Duodenal mucosa (tissue), 2 donors: ENCODE measurements at regions not wholly inside any gene's neighbourhood (a gene's known extent, or its start where the extent isn't known, plus 50 kb on each side); places are given as distances from the start of the nearest gene placed in this dataset.
"Not testable (repeated sequence)": the region's sequence is repeated elsewhere in the genome, so short reads cannot be mapped to it uniquely, and the experiment has no call there.

ENCODE experiments used
- H3K27ac ChIP-seq: one replicate; pipeline ENCODE4 v1.7.0; 2013; ENCODE audit warnings: low read depth, low read length
- H3K27me3 ChIP-seq, 2 donors: one replicate each; pipeline ENCODE4 v1.7.0; 2013; ENCODE audit warnings: low read length in 2 of 2, control low read depth in 1 of 2; ENCODE audit not compliant: insufficient read depth in 2 of 2, control insufficient read depth in 1 of 2
- H3K36me3 ChIP-seq, 2 donors: one replicate each; pipeline ENCODE4 v1.7.0; 2013; ENCODE audit warnings: low read length in 2 of 2, control low read depth in 1 of 2; ENCODE audit not compliant: insufficient read depth in 2 of 2, control insufficient read depth in 1 of 2
- H3K4me1 ChIP-seq, 2 donors: one replicate each; pipeline ENCODE4 v1.7.0; 2013; ENCODE audit warnings: low read length in 2 of 2, control low read depth in 1 of 2; ENCODE audit not compliant: insufficient read depth in 2 of 2, control insufficient read depth in 1 of 2
- H3K4me3 ChIP-seq, 2 donors: one replicate each; pipeline ENCODE4 v1.7.0; 2013; ENCODE audit warnings: low read length in 2 of 2, low read depth in 1 of 2
- H3K9ac ChIP-seq, 2 donors: one replicate each; pipeline ENCODE4 v1.7.0; 2013; ENCODE audit warnings: low read length in 2 of 2, low read depth in 1 of 2
- H3K9me3 ChIP-seq, 2 donors: one replicate each; pipeline ENCODE4 v1.7.0; 2013; ENCODE audit warnings: low read length in 2 of 2, control low read depth in 1 of 2; ENCODE audit not compliant: control insufficient read depth in 1 of 2

DNA sequence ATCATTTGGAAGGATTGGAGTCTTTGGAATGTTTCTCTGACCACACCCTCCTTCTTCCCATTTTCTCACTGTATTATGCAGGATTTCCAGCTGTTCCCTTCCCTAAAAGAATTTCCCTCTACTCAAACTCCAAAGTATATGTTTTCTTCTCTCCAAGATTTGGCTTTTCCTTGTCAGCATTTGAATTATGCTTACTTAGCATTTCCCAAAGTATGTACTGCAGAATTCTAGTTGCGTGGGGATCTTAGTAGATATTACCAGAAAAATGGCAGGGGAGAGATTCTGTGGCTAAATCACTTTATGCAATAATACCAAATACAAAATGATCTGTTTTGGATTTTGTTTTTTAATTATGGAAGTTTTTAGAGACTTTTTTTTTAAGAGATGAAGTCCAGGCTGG is 142.3 kb downstream of the OR4C45 start:
- H3K9me3 ChIP-seq, result peaks cover 3 to 6% of the 10 kb centered on the region in 2 donors
- no peaks in the 10 kb centered on the region for H3K36me3 ChIP-seq
- no peaks in the 10 kb centered on the region for H3K27me3 ChIP-seq
- H3K27ac ChIP-seq, result no peak overlapping the region
- no peak overlapping the region for H3K4me3 ChIP-seq
- H3K4me1 ChIP-seq, result no peaks in the 10 kb centered on the region
- no peak overlapping the region for H3K9ac ChIP-seq

DNA sequence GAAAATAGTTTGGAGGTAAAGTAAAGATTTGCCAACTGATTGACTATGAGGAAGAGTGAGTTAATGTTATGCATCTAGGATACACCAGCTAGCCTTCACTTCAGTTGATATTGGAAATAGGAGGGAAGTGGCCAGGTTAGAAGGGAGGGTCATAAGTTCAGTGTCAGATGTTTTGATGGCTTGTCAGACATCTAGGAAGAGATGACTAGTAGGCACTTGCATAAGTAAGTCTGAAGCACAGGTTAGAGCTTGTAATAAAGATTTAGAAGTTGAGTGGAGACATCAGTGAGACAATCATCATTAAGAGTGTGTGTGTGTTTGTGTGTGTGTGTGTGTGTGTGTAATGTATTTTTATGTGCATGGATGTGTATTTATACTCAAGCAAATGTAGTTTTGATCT is 146.1 kb downstream of the OR4C45 start:
- Histone ChIP-seq H3K4me1 (no peaks in the 10 kb centered on the region), H3K4me3 (no peak overlapping the region), H3K36me3 (no peaks in the 10 kb centered on the region), H3K9me3 (peaks cover 0 to 2% of the 10 kb centered on the region in 2 donors), H3K9ac (no peak overlapping the region), H3K27ac (no peak overlapping the region), H3K27me3 (no peaks in the 10 kb centered on the region)

DNA sequence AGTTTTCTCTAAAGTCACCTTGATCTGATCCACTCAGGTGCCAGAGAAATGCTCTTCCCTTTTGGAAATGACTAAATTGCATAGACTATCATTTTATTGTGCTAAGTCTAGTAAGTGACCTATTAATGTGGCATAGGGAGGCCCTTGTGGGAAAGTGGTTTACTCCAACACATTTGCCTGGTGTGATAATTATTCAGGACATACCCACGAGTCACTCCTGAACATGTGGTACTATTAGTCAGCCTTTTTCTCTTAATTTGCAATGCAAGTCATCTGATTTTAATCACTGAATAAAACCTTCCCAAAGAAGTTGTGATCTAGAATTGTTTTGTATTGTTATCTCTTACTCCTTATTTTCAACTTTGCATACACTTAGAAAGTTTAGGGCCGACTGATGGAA is 148.7 kb downstream of the OR4C45 start:
- Histone ChIP-seq H3K27ac (no peak overlapping the region), H3K27me3 (no peaks in the 10 kb centered on the region), H3K36me3 (no peaks in the 10 kb centered on the region), H3K4me1 (no peaks in the 10 kb centered on the region), H3K4me3 (no peak overlapping the region), H3K9ac (no peak overlapping the region), H3K9me3 (peaks cover 0 to 2% of the 10 kb centered on the region in 2 donors)

DNA sequence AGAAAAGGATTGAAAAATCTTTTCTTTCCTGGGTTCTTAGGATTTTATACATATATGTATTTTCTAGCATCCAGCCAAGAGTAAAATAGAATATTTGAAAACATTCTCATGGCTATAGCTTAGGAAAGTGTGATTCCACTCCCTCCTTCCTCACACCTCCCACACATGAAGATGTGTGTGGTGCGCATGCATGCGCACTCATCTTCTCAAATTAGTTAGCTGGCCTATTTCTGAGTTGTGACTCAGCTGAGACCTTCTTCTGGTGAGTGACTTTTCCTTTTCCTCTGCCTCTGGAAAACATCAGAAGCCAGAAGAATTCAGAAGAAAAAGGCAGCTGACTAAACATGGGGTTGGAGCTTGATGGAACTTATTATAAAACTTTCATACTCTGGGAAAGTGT is 149.8 kb downstream of the OR4C45 start:
- Histone ChIP-seq H3K36me3 (no peaks in the 10 kb centered on the region), H3K27me3 (no peaks in the 10 kb centered on the region), H3K9me3 (peaks cover 0 to 2% of the 10 kb centered on the region in 2 donors), H3K9ac (no peak overlapping the region), H3K4me1 (no peaks in the 10 kb centered on the region), H3K4me3 (no peak overlapping the region), H3K27ac (no peak overlapping the region)

DNA sequence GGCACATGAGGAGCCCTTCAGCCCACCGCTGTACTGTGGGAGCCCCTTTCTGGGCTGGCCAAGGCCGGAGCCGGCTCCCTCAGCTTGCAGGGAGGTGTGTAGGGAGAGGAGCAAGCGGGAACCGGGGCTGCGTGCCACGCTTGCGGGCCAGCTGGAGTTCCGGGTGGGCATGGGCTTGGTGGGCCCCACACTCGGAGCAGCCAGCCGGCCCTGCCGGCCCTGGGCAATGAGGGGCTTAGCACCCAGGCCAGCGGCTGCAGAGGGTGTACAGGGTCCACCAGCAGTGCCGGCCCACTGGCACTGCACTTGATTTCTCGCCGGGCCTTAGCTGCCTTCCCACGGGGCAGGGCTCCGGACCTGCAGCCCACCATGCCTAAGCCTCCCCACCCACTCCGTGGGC is 150.5 kb downstream of the OR4C45 start:
- not testable (repeated sequence) for H3K4me3 ChIP-seq, H3K27ac ChIP-seq, H3K4me1 ChIP-seq, H3K36me3 ChIP-seq, H3K27me3 ChIP-seq, H3K9ac ChIP-seq, H3K9me3 ChIP-seq

DNA sequence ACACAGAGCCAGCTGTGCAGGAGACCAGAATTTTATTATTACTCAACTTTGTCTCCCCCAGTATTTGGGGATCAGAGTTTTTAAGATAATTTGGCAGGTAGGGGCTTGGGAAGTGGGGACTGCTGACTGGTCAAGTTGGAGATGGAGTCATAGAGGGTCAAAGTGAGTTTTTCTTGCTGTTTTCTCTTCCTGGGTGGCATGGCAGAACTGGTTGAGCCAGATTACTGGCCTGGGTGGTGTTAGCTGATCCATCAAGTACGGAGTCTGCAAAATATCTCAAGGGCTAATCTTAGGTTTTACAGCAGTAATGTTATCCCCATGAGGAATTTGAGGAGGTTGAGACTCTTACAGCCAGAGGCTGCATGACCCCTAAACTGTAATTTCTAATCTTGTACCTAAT is 153.5 kb downstream of the OR4C45 start:
- no peak overlapping the region for H3K4me3 ChIP-seq
- no peaks in the 10 kb centered on the region for H3K27me3 ChIP-seq
- H3K27ac ChIP-seq, result no peak overlapping the region
- H3K4me1 ChIP-seq, result no peaks in the 10 kb centered on the region
- peaks cover 0 to 4% of the 10 kb centered on the region in 2 donors for H3K9me3 ChIP-seq
- no peaks in the 10 kb centered on the region for H3K36me3 ChIP-seq
- H3K9ac ChIP-seq, result no peak overlapping the region

DNA sequence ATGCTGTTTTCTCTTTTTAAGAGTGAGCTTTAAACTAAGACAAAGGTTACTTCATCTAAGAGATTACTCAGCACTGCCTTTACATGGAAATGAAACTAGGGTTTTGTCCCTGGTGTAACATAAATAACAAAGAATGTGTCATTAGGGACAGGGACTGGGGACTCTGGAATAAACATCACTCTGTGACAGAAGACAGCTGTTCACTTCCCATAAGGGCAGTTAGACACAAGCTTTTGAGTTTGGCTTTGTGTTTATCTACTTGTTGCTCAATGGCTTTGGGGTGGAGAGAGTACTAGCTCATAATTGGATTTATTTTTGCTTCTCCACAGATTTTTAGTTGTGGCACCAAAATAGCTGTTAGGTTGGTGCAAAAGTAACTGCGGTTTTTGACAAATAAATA is 154.5 kb downstream of the OR4C45 start:
- Histone ChIP-seq H3K4me3 (no peak overlapping the region), H3K9me3 (peaks cover 0 to 4% of the 10 kb centered on the region in 2 donors), H3K27me3 (no peaks in the 10 kb centered on the region), H3K27ac (no peak overlapping the region), H3K4me1 (no peaks in the 10 kb centered on the region), H3K36me3 (no peaks in the 10 kb centered on the region), H3K9ac (no peak overlapping the region)

DNA sequence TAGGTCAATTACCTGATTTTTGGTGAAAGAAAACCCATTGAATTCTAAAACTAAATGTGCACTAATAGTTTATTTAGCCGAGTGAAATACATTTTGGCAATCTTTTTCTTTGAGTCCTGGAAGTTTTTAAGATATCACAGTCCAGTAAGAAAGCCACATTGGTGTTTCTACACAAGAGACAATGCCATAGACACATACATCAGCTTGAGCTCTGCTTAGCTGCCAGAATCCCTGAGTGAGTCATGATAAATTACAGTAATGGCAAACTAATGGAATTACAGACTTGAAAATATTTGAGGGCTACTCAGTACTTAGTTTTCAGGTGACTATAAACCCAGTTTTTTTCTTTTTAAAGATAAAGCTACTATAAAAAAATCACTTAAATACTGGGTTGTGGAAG is 155.4 kb downstream of the OR4C45 start:
- Histone ChIP-seq H3K4me1 (no peaks in the 10 kb centered on the region), H3K9me3 (peaks cover 0 to 9% of the 10 kb centered on the region in 2 donors), H3K27me3 (no peaks in the 10 kb centered on the region), H3K36me3 (no peaks in the 10 kb centered on the region), H3K9ac (no peak overlapping the region), H3K27ac (no peak overlapping the region), H3K4me3 (no peak overlapping the region)

DNA sequence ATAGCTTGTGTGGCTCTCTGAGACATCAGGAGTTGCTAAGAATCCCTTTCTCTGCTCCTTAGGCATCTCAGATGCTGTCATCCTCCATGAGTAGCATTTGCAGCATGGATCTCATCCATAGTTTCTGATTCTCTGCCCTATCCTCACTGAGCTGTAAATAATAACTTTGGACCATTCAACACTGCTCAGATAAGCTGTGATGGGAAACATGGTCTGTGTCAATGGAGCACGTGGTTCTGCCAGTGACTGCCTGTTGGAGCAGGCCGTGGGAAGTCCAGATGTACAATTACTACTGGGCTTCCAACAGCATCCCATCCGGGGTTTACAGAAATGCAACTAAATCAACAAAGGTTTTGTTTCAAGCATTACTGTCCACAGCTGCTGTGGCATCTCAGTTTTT is 160.1 kb downstream of the OR4C45 start:
- Histone ChIP-seq H3K9ac (no peak overlapping the region), H3K4me1 (no peaks in the 10 kb centered on the region), H3K27me3 (no peaks in the 10 kb centered on the region), H3K36me3 (no peaks in the 10 kb centered on the region), H3K4me3 (no peak overlapping the region), H3K9me3 (peaks cover 0 to 9% of the 10 kb centered on the region in 2 donors), H3K27ac (no peak overlapping the region)

DNA sequence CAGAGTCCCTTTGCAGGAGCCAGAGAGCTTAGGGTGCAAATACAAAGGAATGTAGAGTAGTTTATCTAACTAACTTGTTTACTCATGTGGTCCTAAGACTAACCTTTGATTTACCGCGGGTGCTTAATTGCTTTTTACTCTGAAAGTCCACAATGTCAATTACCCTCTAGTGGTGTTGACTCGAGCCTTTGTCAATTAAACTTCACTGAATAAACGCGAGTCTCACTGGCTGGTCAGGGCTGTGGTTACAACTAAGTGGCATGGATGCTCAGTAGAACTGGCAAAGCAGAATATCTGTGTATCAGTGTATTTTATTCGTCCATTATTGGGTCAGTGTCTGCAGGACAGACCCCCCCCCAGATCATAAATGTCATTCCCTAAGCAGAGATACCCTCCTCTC is 181.7 kb downstream of the OR4C45 start:
- Histone ChIP-seq H3K36me3 (no peaks in the 10 kb centered on the region), H3K4me3 (no peak overlapping the region), H3K9ac (no peak overlapping the region), H3K27ac (no peak overlapping the region), H3K27me3 (no peaks in the 10 kb centered on the region), H3K4me1 (no peaks in the 10 kb centered on the region), H3K9me3 (peaks cover 15 to 24% of the 10 kb centered on the region in 2 donors)

DNA sequence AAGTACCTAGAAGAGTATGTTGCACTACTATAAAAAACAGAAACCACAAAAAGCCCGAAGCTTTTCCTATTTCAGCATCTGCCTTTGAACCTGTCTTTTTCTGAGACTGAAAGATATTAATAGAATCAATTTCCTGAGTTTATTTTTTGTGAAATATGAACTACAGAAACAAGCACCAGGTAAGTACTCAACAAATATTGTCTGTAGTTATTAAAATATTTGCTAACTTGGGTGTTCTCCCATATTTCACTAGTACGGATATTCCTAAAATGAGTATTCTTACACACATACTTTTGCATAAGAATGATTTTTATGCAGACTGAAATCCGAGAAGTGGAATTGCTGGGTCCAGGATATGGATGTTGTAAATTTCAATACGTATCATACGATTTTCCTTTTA is 188.0 kb downstream of the OR4C45 start:
- no peak overlapping the region for H3K27ac ChIP-seq
- H3K4me1 ChIP-seq, result no peaks in the 10 kb centered on the region
- no peaks in the 10 kb centered on the region for H3K27me3 ChIP-seq
- no peak overlapping the region for H3K4me3 ChIP-seq
- H3K9me3 ChIP-seq, result peaks cover 0 to 12% of the 10 kb centered on the region in 2 donors
- H3K9ac ChIP-seq, result no peak overlapping the region
- H3K36me3 ChIP-seq, result no peaks in the 10 kb centered on the region
